ENCODE measurements at regions not wholly inside any gene's neighbourhood (a gene's known extent, or its start where the extent isn't known, plus 50 kb on each side); places are given as distances from the start of the nearest gene placed in this dataset.

GRCh38 chr1:234898455-234899033 lies 230.1 kb downstream of the TOMM20 start:
- WGBS (ENCODE audit: insufficient coverage) = 95% methylated on average over 6 of the region's 9 CpGs
- no peak for ATAC-seq
- no peak overlapping the region for H3K27ac Mint-ChIP-seq

DNA sequence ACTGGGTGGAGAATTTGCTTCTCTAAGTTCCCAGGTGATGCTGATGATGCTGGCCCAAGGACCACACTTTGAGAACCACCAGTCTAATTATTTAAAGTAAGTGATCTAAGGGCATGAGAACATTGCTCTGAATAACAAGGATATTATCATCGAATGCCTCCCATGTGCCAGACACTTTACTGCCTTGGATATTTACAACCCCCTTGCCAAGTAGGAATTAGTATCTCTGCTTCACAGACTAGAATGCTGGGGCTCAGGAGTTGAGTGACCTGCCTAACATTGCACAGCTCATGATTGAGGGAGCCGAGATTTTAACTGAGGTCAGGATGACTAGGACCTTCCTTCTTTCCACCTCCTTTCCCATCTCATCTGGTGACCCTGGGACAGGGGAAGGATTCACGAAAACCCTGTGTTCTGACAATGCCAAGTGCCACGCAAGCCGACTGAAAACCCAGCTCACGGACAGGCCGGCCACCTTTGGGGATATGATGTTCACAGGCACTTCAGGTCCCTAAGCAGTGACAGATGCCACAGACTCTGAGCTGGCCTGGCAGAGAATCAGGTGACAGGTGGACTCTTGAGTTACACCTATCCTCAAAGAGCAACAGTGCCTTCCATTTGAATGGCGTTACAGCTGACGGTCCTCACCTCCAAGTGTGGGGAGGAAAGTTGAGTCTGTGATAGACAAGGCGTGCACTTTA lies 230.7 kb downstream of the TOMM20 start:
- H3K4me3 Mint-ChIP-seq = no peak overlapping the region

More at GRCh38 chr1:234898455-234899033, 230.1 kb downstream of the TOMM20 start:
- intact Hi-C loops (cut with micrococcal nuclease) = no loop called here
- peaks cover 10% of the 10 kb centered on the region for H3K4me1 ChIP-seq (ENCODE audit: control insufficient read depth, insufficient read depth, low read length)
- no peak overlapping the region for H3K27ac ChIP-seq (ENCODE audit: low read length)
- no peaks in the 10 kb centered on the region for H3K27me3 Mint-ChIP-seq (ENCODE audit: low read depth in 2 of 2)
- no peaks in the 10 kb centered on the region for H3K9me3 ChIP-seq (ENCODE audit: control insufficient read depth, insufficient read depth, low read length)
- no peaks in the 10 kb centered on the region for H3K9me3 Mint-ChIP-seq
- TF ChIP-seq, protein P1, sequence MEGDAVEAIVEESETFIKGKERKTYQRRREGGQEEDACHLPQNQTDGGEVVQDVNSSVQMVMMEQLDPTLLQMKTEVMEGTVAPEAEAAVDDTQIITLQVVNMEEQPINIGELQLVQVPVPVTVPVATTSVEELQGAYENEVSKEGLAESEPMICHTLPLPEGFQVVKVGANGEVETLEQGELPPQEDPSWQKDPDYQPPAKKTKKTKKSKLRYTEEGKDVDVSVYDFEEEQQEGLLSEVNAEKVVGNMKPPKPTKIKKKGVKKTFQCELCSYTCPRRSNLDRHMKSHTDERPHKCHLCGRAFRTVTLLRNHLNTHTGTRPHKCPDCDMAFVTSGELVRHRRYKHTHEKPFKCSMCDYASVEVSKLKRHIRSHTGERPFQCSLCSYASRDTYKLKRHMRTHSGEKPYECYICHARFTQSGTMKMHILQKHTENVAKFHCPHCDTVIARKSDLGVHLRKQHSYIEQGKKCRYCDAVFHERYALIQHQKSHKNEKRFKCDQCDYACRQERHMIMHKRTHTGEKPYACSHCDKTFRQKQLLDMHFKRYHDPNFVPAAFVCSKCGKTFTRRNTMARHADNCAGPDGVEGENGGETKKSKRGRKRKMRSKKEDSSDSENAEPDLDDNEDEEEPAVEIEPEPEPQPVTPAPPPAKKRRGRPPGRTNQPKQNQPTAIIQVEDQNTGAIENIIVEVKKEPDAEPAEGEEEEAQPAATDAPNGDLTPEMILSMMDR (IDR thresholded peaks at IDR 0.05) = no peak
- no peaks in the 10 kb centered on the region for H3K27me3 ChIP-seq (ENCODE audit: control insufficient read depth, insufficient read depth, low read length)
- H3K4me1 Mint-ChIP-seq = peaks cover 18 to 21% of the 10 kb centered on the region in 2 donors
- H3K4me3 ChIP-seq (ENCODE audit: low read length) = no peak overlapping the region
- DNase-seq = no peak
- H3K36me3 Mint-ChIP-seq = no peaks in the 10 kb centered on the region
- H3K36me3 ChIP-seq (ENCODE audit: control insufficient read depth, insufficient read depth, low read length) = no peaks in the 10 kb centered on the region
- no peak overlapping the region for H3K4me3 Mint-ChIP-seq

DNA sequence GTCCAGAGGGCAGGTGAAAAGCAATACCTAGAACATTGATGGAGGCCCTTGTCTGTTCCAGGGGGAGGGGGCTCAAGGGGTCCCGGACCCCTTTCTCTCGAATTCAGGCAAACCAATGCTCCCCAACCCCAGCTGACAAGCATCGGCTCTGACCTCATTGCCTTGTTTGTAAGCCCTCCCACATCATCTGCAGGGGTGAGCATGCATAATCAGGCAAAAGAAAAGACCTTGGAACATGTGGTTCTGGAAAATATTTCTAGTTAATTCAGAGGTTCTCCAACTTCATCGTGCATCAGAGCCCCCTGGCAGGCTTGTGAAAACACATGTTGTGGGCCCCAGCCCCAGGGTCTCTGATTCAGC lies 231.3 kb downstream of the TOMM20 start:
- H3K4me3 Mint-ChIP-seq = no peak overlapping the region
- 74% methylated on average over 4 of the region's 4 CpGs for WGBS (ENCODE audit: insufficient coverage)

More for the DNA sequence above, 230.7 kb downstream of the TOMM20 start:
- Histone ChIP-seq H3K27me3 (ENCODE audit: control insufficient read depth, insufficient read depth, low read length) (no peaks in the 10 kb centered on the region), H3K4me3 (ENCODE audit: low read length) (no peak overlapping the region), H3K27ac (ENCODE audit: low read length) (no peak overlapping the region), H3K9me3 (ENCODE audit: control insufficient read depth, insufficient read depth, low read length) (no peaks in the 10 kb centered on the region), H3K36me3 (ENCODE audit: control insufficient read depth, insufficient read depth, low read length) (no peaks in the 10 kb centered on the region), H3K4me1 (ENCODE audit: control insufficient read depth, insufficient read depth, low read length) (peaks cover 10% of the 10 kb centered on the region)
- ATAC-seq (no peak), DNase-seq (no peak)
- Mint-ChIP-seq H3K36me3 (no peaks in the 10 kb centered on the region), H3K27me3 (ENCODE audit: low read depth in 2 of 2) (no peaks in the 10 kb centered on the region), H3K9me3 (no peaks in the 10 kb centered on the region), H3K4me1 (peaks cover 18 to 21% of the 10 kb centered on the region in 2 donors), H3K27ac (no peak overlapping the region)
- intact Hi-C loops (cut with micrococcal nuclease) = no loop called here
- TF ChIP-seq, protein P1 (IDR thresholded peaks at IDR 0.05) = no peak
- 96% methylated on average over 9 of the region's 10 CpGs for WGBS (ENCODE audit: insufficient coverage)

More for the DNA sequence above, 231.3 kb downstream of the TOMM20 start:
- Histone ChIP-seq H3K36me3 (ENCODE audit: control insufficient read depth, insufficient read depth, low read length) (no peaks in the 10 kb centered on the region), H3K4me3 (ENCODE audit: low read length) (no peak overlapping the region), H3K4me1 (ENCODE audit: control insufficient read depth, insufficient read depth, low read length) (peaks cover 10% of the 10 kb centered on the region), H3K9me3 (ENCODE audit: control insufficient read depth, insufficient read depth, low read length) (no peaks in the 10 kb centered on the region), H3K27me3 (ENCODE audit: control insufficient read depth, insufficient read depth, low read length) (no peaks in the 10 kb centered on the region), H3K27ac (ENCODE audit: low read length) (no peak overlapping the region)
- Mint-ChIP-seq H3K36me3 (no peaks in the 10 kb centered on the region), H3K27ac (peak overlapping the region in 1 of 2 donors; percentile 35), H3K27me3 (ENCODE audit: low read depth in 2 of 2) (no peaks in the 10 kb centered on the region), H3K4me1 (peaks cover 18 to 21% of the 10 kb centered on the region in 2 donors), H3K9me3 (no peaks in the 10 kb centered on the region)
- DNase-seq (no peak), ATAC-seq (no peak)
- TF ChIP-seq, protein P1 (IDR thresholded peaks at IDR 0.05) = no peak
- intact Hi-C loops (cut with micrococcal nuclease) = no loop called here
